GM12874 (cell line): ENCODE measurements at regions not wholly inside any gene's neighbourhood (a gene's known extent, or its start where the extent isn't known, plus 50 kb on each side); places are given as distances from the start of the nearest gene placed in this dataset.

Experiments used
- TF ChIP-seq, protein P1 (sequence below): IDR thresholded peaks from 2 replicates; pipeline ENCODE4 v1.5.1; 2011; ENCODE audit warnings: low read depth, mild to moderate bottlenecking, control low read depth, low read length, moderate library complexity; ENCODE audit not compliant: insufficient read depth

DNA sequence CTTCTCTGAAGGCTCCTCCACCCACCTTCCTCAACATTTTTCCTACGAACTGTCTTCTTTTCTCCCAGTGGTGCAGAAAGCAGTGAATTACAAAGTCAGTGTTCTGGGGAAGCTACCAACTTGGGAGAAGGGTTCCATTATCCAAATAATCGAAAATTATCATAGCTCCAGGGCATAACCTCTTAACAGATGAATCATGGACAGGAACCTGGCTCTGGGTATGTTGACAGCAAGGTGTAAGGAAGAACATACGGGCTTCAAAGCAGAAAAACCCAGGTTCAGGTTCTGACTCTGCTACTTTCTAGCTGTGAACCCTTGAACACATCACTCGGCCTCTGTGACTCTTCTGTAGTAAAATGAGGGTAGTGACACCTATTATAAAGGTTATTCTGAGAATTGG is 351.3 kb downstream of the ENC1 start:
- TF ChIP-seq, protein P1, sequence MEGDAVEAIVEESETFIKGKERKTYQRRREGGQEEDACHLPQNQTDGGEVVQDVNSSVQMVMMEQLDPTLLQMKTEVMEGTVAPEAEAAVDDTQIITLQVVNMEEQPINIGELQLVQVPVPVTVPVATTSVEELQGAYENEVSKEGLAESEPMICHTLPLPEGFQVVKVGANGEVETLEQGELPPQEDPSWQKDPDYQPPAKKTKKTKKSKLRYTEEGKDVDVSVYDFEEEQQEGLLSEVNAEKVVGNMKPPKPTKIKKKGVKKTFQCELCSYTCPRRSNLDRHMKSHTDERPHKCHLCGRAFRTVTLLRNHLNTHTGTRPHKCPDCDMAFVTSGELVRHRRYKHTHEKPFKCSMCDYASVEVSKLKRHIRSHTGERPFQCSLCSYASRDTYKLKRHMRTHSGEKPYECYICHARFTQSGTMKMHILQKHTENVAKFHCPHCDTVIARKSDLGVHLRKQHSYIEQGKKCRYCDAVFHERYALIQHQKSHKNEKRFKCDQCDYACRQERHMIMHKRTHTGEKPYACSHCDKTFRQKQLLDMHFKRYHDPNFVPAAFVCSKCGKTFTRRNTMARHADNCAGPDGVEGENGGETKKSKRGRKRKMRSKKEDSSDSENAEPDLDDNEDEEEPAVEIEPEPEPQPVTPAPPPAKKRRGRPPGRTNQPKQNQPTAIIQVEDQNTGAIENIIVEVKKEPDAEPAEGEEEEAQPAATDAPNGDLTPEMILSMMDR = no peak

DNA sequence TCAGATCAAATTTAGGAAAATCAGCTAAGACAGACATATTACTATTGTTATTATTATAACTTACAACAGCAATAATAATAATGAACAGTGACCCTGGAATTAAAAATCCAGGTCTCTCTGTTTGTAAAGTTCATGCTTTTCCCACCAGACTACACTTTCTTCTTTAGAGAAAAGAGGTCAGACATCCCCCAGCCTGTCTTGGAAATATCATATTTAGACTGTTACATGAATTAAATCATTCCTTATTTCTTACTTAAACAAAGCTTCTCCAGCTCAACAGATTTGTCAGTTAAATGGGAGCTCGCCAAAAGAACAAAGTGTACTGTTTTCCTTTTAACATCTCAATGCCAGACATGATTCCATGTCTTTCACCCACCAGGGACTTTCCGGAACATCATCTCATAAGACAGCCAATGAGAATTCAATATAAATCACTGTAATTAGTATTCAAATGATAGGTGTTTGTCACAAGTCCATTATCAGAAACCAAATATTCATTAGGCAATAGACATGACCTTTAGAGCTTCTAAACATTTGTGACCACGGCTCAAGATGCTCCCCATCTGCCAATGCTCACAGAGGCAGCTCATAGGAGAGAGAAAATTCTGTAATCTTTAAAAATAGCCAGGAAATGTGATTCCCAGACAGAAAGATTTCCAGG is 351.9 kb downstream of the ENC1 start:
- TF ChIP-seq, protein P1 = no peak

DNA sequence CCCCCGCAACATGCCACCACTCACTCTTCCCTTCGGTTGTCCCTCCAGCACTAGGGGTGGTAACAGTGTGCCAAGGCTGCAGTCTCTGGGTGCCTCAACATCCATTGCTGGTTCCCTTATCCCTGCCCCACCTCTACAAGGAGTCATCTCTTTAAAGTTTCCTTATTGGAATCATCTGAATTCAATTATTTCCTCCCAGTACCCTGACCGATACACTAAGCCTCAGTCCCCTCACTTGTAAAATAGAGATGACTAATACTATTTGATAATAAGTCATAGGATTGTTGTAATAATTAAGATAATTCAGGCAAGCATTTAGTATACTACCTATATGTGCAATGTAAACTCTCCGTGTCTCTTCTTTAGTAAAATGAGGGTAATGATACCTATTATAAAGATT is 352.5 kb downstream of the ENC1 start:
- TF ChIP-seq, protein P1 = no peak

DNA sequence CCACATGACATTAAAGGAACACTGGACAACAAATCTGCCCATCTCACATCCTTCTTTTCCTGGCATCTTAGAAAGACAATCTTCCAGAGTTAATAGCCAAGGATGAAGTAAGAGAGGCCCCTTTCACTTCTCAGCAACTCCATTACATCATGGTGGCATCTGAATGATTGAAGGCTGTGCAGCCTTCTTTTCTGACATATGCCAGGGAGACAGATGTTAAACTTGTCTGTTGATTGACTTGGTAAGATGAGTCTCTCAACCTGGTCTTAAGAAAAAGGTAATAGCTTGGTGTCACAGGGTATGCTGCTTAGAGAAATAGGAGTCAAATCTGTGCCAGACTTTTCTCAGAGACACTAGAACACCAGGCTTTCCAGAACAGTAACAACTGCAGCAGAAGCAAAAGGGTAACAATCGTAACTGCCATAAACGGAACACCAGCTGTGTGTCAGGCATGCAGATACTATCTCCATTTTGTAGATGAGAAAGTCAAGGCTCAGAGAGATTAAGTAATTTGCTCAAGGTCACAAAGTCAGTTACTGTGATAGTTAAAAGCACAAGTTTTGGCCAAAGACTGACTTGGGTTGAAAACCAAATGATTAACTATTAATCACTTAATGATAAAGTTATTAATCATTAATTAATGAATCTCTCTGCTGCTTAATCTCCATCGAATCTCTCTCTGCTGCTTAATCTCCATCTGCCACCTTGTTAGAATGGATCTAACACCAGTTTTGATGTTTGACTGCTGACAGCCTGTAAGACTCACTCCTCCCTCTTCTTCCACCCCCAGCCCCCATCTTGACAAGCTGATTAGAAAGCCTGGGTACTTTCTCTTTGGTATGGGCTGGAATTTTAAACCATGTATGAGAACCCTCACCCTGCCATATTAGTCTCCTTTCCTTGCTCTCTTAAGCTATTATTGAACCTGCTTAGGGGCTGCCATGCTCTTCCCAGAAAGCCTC is 353.5 kb downstream of the ENC1 start:
- TF ChIP-seq, protein P1 = no peak

DNA sequence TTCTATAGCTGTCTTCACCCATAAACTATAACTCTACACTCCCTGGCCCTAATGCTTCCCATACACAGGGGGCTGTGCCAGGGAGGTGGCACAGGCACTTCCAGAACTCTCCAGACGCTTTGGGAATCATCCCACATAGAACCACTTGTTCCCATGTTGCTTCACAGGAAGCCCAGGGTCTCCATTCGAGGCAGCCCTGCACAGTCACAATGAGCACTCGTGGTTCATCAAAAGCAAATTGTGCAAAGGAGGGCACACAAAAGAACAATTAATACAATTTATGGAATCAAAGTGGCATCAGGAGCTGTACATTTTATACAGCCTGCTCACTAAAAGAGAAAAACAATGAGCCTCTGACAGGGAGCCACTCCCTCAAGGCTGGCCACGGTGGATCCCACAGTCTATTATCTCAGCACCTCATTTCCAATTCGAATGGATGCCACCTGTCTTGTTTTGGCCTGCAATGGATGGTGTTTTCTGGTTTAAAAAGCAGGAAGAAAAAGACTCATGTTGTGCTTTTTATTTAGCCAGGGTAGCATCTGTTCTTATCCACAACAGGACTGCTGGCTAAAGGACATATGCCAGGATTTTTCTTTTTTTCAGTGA is 354.8 kb downstream of the ENC1 start:
- TF ChIP-seq, protein P1 = no peak

DNA sequence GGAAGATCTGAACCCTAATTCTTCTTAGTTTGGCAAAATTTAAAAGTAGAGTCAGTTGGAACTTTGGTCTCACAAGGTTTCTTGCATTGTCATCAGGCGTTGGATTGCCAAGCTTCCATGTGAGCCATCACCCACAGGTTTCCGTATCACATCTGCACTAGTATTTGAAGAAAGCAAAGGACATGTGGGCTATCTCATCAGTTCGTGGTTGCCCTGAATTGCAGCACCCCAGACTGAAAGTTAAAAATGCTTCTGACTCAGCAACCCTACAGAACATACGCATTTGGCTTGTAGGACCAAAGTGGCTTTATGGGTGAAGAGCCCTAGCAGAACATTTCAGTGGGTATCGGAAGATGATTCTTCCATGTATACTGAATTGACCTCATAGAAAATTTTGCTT is 358.0 kb downstream of the ENC1 start:
- TF ChIP-seq, protein P1 = no peak

DNA sequence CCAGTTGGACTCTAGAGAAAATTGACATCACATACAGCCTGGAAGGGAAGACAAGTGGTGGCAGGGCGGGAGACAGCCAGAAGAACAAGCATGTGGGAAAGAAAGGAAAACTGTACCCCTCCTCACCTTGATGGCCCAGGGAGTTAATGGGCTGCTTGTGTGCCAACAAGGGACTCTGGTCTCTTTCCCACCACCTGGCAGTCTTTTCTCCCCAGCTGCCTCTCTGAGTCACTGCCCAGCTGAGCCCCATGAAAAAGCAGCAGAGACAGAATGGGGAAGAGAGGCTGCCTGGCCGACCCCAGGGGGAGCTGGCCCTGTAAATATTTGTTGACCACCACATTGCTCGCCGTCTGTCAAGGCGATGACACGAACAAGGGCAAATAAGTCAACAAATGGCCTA is 359.4 kb downstream of the ENC1 start:
- TF ChIP-seq, protein P1 = no peak
